ENCODE measurements at regions not wholly inside any gene's neighbourhood (a gene's known extent, or its start where the extent isn't known, plus 50 kb on each side); places are given as distances from the start of the nearest gene placed in this dataset.

DNA sequence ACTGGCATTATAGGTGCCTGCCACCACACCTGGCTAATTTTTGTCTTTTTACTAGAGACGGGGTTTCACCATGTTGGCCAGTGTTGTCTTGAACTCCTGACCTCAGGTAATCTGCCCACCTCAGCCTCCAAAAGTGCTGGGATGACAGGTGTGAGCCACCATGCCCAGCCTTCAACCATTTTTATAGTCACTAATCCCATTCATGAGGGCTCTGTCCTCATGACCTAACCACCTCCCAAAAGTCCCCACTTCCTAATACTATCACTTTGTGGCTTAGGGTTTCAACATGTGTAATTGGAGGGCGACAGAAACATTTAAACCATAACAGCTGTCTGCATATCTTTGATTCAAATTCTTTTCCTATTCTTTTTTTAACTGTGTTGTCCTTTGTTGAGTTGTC, 229.6 kb upstream of the AGA start:
- TF ChIP-seq, protein P1, sequence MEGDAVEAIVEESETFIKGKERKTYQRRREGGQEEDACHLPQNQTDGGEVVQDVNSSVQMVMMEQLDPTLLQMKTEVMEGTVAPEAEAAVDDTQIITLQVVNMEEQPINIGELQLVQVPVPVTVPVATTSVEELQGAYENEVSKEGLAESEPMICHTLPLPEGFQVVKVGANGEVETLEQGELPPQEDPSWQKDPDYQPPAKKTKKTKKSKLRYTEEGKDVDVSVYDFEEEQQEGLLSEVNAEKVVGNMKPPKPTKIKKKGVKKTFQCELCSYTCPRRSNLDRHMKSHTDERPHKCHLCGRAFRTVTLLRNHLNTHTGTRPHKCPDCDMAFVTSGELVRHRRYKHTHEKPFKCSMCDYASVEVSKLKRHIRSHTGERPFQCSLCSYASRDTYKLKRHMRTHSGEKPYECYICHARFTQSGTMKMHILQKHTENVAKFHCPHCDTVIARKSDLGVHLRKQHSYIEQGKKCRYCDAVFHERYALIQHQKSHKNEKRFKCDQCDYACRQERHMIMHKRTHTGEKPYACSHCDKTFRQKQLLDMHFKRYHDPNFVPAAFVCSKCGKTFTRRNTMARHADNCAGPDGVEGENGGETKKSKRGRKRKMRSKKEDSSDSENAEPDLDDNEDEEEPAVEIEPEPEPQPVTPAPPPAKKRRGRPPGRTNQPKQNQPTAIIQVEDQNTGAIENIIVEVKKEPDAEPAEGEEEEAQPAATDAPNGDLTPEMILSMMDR (IDR thresholded peaks at IDR 0.05; ENCODE audit: unreplicated experiment) = no peak
- H3K4me3 Mint-ChIP-seq (ENCODE audit: low read depth) = no peak overlapping the region
- H3K4me1 Mint-ChIP-seq (ENCODE audit: low read depth) = no peaks in the 10 kb centered on the region
- no peaks in the 10 kb centered on the region for H3K27me3 Mint-ChIP-seq
- no peaks in the 10 kb centered on the region for H3K9me3 Mint-ChIP-seq (ENCODE audit: low read depth)
- no peak for DNase-seq (ENCODE audit: low spot score, unreplicated experiment)
- H3K27ac Mint-ChIP-seq = no peak overlapping the region
- no peaks in the 10 kb centered on the region for H3K36me3 Mint-ChIP-seq (ENCODE audit: insufficient read depth)

DNA sequence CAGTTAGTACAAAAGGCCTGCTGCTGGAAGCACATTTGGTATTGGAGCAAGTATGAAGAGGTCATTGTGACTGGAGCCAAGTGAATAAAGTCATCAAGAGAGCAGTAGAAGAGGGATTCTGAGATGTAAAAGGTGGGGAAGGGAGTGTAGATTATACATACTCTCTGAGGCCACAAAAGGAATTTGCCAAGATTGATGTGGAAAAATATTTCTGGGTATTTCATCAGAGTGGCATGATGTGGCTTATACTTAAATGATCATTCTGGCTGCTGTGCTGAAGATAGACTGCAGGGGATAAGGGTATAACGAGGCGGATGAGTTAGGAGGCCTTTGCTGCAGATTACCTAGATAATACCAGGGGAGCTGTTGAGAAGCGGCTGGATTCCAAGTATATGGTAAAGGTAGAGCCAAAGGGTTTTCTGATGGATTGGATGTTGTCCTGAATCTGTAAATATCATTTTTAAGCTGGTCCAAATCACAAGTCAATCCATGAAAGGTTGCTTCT, 231.8 kb upstream of the AGA start:
- H3K4me3 Mint-ChIP-seq (ENCODE audit: low read depth) = no peak overlapping the region
- no peak overlapping the region for H3K27ac Mint-ChIP-seq
- no peak for DNase-seq (ENCODE audit: low spot score, unreplicated experiment)
- TF ChIP-seq, protein P1 (IDR thresholded peaks at IDR 0.05; ENCODE audit: unreplicated experiment) = no peak
- H3K4me1 Mint-ChIP-seq (ENCODE audit: low read depth) = no peaks in the 10 kb centered on the region
- H3K27me3 Mint-ChIP-seq = no peaks in the 10 kb centered on the region
- no peaks in the 10 kb centered on the region for H3K9me3 Mint-ChIP-seq (ENCODE audit: low read depth)
- H3K36me3 Mint-ChIP-seq (ENCODE audit: insufficient read depth) = no peaks in the 10 kb centered on the region

DNA sequence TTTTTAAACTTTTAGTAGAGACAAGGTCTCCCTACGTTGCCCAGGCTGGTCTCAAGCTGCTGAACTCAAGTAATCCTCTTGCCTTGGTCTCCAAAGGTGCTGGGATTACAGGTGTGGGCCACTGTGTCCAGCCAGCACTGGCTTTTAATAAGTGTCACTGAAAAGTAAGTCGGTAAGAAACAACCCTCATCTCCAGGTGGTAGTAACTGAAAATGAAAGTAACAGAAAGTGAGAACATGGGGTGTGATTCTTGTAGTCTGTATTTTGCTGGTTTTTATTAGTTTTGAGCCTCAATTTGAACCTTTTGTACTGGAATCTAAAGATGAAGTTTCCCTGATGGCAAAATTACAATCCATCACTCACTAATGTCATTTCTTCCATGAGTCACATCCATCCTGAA, 238.1 kb upstream of the AGA start:
- H3K9me3 Mint-ChIP-seq (ENCODE audit: low read depth) = no peaks in the 10 kb centered on the region
- no peaks in the 10 kb centered on the region for H3K4me1 Mint-ChIP-seq (ENCODE audit: low read depth)
- DNase-seq (ENCODE audit: low spot score, unreplicated experiment) = no peak
- no peak overlapping the region for H3K4me3 Mint-ChIP-seq (ENCODE audit: low read depth)
- no peaks in the 10 kb centered on the region for H3K27me3 Mint-ChIP-seq
- H3K27ac Mint-ChIP-seq = no peak overlapping the region
- TF ChIP-seq, protein P1 (IDR thresholded peaks at IDR 0.05; ENCODE audit: unreplicated experiment) = no peak
- H3K36me3 Mint-ChIP-seq (ENCODE audit: insufficient read depth) = no peaks in the 10 kb centered on the region

DNA sequence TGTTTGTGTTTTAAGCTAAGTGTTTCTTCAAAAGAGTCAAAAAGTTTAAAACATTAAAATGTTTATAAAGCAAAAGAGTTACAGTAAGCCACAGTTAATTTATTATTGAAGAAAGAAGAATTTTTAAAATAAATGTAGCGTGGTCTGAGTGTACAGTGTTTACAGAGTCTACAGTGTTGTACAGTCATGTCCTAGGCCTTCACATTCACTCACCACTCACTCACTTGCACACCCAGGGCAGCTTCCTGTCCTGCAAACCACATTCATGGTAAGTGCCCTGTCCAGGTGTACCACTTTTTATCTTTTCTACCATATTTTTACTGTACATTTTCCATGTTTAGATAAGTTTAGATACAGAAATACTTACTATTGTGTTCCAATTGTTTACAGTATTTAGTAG, 239.7 kb upstream of the AGA start:
- H3K4me3 Mint-ChIP-seq (ENCODE audit: low read depth) = no peak overlapping the region
- TF ChIP-seq, protein P1 (IDR thresholded peaks at IDR 0.05; ENCODE audit: unreplicated experiment) = no peak
- H3K27ac Mint-ChIP-seq = no peak overlapping the region
- no peaks in the 10 kb centered on the region for H3K27me3 Mint-ChIP-seq
- no peaks in the 10 kb centered on the region for H3K36me3 Mint-ChIP-seq (ENCODE audit: insufficient read depth)
- H3K4me1 Mint-ChIP-seq (ENCODE audit: low read depth) = no peaks in the 10 kb centered on the region
- DNase-seq (ENCODE audit: low spot score, unreplicated experiment) = no peak
- no peaks in the 10 kb centered on the region for H3K9me3 Mint-ChIP-seq (ENCODE audit: low read depth)

DNA sequence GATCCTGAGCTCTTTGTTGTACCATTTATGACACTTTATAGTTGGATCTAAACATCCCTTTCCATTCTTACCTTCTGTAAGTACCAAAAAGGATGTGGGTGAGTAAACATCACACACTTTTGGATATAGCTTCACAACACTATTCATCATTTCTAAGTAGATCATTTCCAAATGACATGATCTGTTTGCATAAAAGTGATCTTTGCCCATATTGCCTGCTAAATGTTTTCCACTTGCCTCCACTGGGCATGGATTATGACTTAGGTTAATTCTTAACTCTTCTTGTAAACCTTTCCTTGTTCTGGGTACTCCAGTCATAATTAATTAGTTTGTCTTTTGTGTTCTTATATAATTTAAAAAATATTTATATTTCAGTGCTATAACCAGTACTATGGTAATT, 244.9 kb upstream of the AGA start:
- Mint-ChIP-seq H3K36me3 (ENCODE audit: insufficient read depth) (no peaks in the 10 kb centered on the region), H3K27ac (no peak overlapping the region), H3K4me1 (ENCODE audit: low read depth) (no peaks in the 10 kb centered on the region), H3K4me3 (ENCODE audit: low read depth) (no peak overlapping the region), H3K9me3 (ENCODE audit: low read depth) (no peaks in the 10 kb centered on the region), H3K27me3 (no peaks in the 10 kb centered on the region)
- TF ChIP-seq, protein P1 (IDR thresholded peaks at IDR 0.05; ENCODE audit: unreplicated experiment) = no peak
- no peak for DNase-seq (ENCODE audit: low spot score, unreplicated experiment)
